Stimulated activated CD4-positive, alpha-beta T cell treated with anti-CD3 and anti-CD28 coated beads, TNF-alpha, amount 100 ng/mL, for 48 hours (primary cell): ENCODE measurements at regions not wholly inside any gene's neighbourhood (a gene's known extent, or its start where the extent isn't known, plus 50 kb on each side); places are given as distances from the start of the nearest gene placed in this dataset.
"Not testable (repeated sequence)": the region's sequence is repeated elsewhere in the genome, so short reads cannot be mapped to it uniquely, and the experiment has no call there.

Experiments used
- DNase-seq, 3 donors: peaks; one replicate each; pipeline ENCODE4 v3.0.0-alpha.2; 2020; ENCODE audit warnings: low read depth in 3 of 3

GRCh38 chr2:20130821-20131645 lies 79.6 kb upstream of the LAPTM4A start:
- no peak for DNase-seq

- DNase-seq, result no peak
Observed at GRCh38 chr2:20130160-20130560, 78.7 kb upstream of the LAPTM4A start.

- no peak for DNase-seq
Observed at GRCh38 chr2:20129331-20130159, 78.1 kb upstream of the LAPTM4A start.

GRCh38 chr2:20128506-20129330 lies 77.3 kb upstream of the LAPTM4A start:
- no peak for DNase-seq

- no peak for DNase-seq
Observed at GRCh38 chr2:20126469-20126868, 75.0 kb upstream of the LAPTM4A start.

GRCh38 chr2:20126040-20126439 lies 74.6 kb upstream of the LAPTM4A start:
- no peak for DNase-seq

- DNase-seq, result no peak
Observed at GRCh38 chr2:20125616-20126015, 74.2 kb upstream of the LAPTM4A start.

- DNase-seq, result no peak
Observed at GRCh38 chr2:20125164-20125563, 73.7 kb upstream of the LAPTM4A start.

- no peak for DNase-seq
Observed at GRCh38 chr2:20123871-20124594, 72.6 kb upstream of the LAPTM4A start.

- no peak for DNase-seq
Observed at GRCh38 chr2:20122864-20123263, 71.4 kb upstream of the LAPTM4A start.

- DNase-seq, result no peak
Observed at GRCh38 chr2:20120569-20121416, 69.4 kb upstream of the LAPTM4A start.

- no peak for DNase-seq
Observed at GRCh38 chr2:20118051-20118450, 66.6 kb upstream of the LAPTM4A start.

GRCh38 chr2:20115902-20116301 lies 64.5 kb upstream of the LAPTM4A start:
- no peak for DNase-seq

- DNase-seq, result no peak
Observed at GRCh38 chr2:20115374-20115773, 63.9 kb upstream of the LAPTM4A start.

GRCh38 chr2:20113986-20114938 lies 62.8 kb upstream of the LAPTM4A start:
- no peak for DNase-seq

GRCh38 chr2:20113004-20113796 lies 61.8 kb upstream of the LAPTM4A start:
- DNase-seq, result no peak

GRCh38 chr2:20112361-20112760 lies 60.9 kb upstream of the LAPTM4A start:
- not testable (repeated sequence) for DNase-seq

- no peak for DNase-seq
Observed at GRCh38 chr2:20111311-20112131, 60.1 kb upstream of the LAPTM4A start.
